SK-N-SH (cell line): ENCODE measurements at regions not wholly inside any gene's neighbourhood (a gene's known extent, or its start where the extent isn't known, plus 50 kb on each side); places are given as distances from the start of the nearest gene placed in this dataset.

Source experiments
- CTCF ChIA-PET: fragments of 300-600, 350-600 bp; formaldehyde crosslinking; extraction: SDS; loops from one replicate; lab custom pipeline; 2021; lab: Yijun Ruan, JAX
- POLR2A ChIA-PET: fragments of 350-600 bp; sonication (Branson Sonifier 250); formaldehyde crosslinking; extraction: SDS; loops from one replicate; lab custom pipeline; 2020; ENCODE audit warnings: antibody characterized with exemption, inconsistent platforms; lab: Yijun Ruan, JAX
- DNase-seq: peaks from one replicate; pipeline ENCODE4 v3.0.0; 2012
- H2AFZ ChIP-seq: fragments of 200-600 bp; sonication (generic); 2 replicates; pipeline ENCODE4 v1.8.1; 2016; ENCODE audit warnings: antibody characterized with exemption, mild to moderate bottlenecking, low read depth
- H3F3A ChIP-seq: fragments of 200-600 bp; sonication (generic); replicated peaks from 2 replicates; pipeline ENCODE3; 2016; ENCODE audit warnings: antibody characterized with exemption, mild to moderate bottlenecking; ENCODE audit not compliant: insufficient read depth
- H3K27ac ChIP-seq, 2 experiments: fragments of 200-500 bp in 1 of 2; fragments of 200-600 bp in 1 of 2; sonication (Bioruptor generic) in 1 of 2; sonication (generic), shearing (Covaris generic) in 1 of 2; 2 replicates each; pipeline versions ENCODE4 v1.5.1 to v1.6.1; 2014 to 2016; ENCODE audit warnings: low read depth in 2 of 2, inconsistent platforms in 1 of 2, low read length in 1 of 2, mild to moderate bottlenecking in 1 of 2, mixed read lengths in 1 of 2
- H3K27me3 ChIP-seq: fragments of 200-600 bp; sonication (generic), shearing (Covaris generic); 2 replicates; pipeline ENCODE4 v1.6.1; 2016; ENCODE audit warnings: mixed run types; ENCODE audit not compliant: insufficient read depth
- H3K36me3 ChIP-seq, 2 experiments: fragments of 200-500 bp in 1 of 2; fragments of 200-600 bp in 1 of 2; sonication (Bioruptor generic) in 1 of 2; sonication (generic) in 1 of 2; replicated peaks in 1 of 2; 2 replicates each; pipeline versions ENCODE3 to v1.5.1; 2014 to 2016; ENCODE audit warnings: low read length in 1 of 2, mild to moderate bottlenecking in 1 of 2; ENCODE audit not compliant: insufficient read depth in 2 of 2, control insufficient read depth in 1 of 2
- H3K4me1 ChIP-seq, 2 experiments: fragments of 200-500 bp in 1 of 2; fragments of 200-600 bp in 1 of 2; sonication (Bioruptor generic) in 1 of 2; sonication (generic), shearing (Covaris generic) in 1 of 2; 2 replicates each; pipeline versions ENCODE4 v1.5.1 to v1.6.1; 2014 to 2016; ENCODE audit warnings: low read depth in 1 of 2, low read length in 1 of 2, mixed run types in 1 of 2; ENCODE audit not compliant: insufficient read depth in 2 of 2, control insufficient read depth in 1 of 2
- H3K4me2 ChIP-seq: fragments of 200-600 bp; sonication (generic), shearing (Covaris generic); 2 replicates; pipeline ENCODE4 v1.6.1; 2017; ENCODE audit warnings: mixed run types
- H3K4me3 ChIP-seq, 2 experiments: fragments of 200-500 bp in 1 of 2; fragments of 200-600 bp in 1 of 2; sonication (Bioruptor generic) in 1 of 2; sonication (generic), shearing (Covaris generic) in 1 of 2; 2 replicates each; pipeline versions ENCODE4 v1.5.1 to v1.8.1; 2014 to 2016; ENCODE audit warnings: low read depth in 2 of 2, inconsistent platforms in 1 of 2, low read length in 1 of 2, mild to moderate bottlenecking in 1 of 2, mixed read lengths in 1 of 2, moderate library complexity in 1 of 2
- H3K79me2 ChIP-seq: fragments of 200-600 bp; sonication (generic); 2 replicates; pipeline ENCODE4 v1.8.1; 2017; ENCODE audit warnings: mild to moderate bottlenecking; ENCODE audit not compliant: insufficient read depth
- H3K9ac ChIP-seq: fragments of 200-600 bp; sonication (generic); 2 replicates; pipeline ENCODE4 v1.6.1; 2017; ENCODE audit warnings: mixed run types
- H3K9me2 ChIP-seq: fragments of 200-600 bp; sonication (generic); 2 replicates; pipeline ENCODE4 v1.6.1; 2017; ENCODE audit warnings: mixed run types
- H3K9me3 ChIP-seq: fragments of 200-600 bp; sonication (generic); 2 replicates; pipeline ENCODE4 v1.6.1; 2017; ENCODE audit warnings: mixed run types, mild to moderate bottlenecking, moderate library complexity
- H4K20me1 ChIP-seq: fragments of 200-600 bp; sonication (generic); 2 replicates; pipeline ENCODE4 v1.6.1; 2017; ENCODE audit warnings: mild to moderate bottlenecking, mixed run types; ENCODE audit not compliant: insufficient read depth
- CHD2 ChIP-seq: fragments of 150-350 bp; IDR thresholded peaks from 2 replicates; pipeline ENCODE4 v1.6.1; 2018; ENCODE audit warnings: low read length; ENCODE audit not compliant: partially characterized antibody
- EP300 ChIP-seq, 2 experiments: IDR thresholded peaks; 2 replicates each; pipeline versions ENCODE4 v1.4.0 to v1.6.1; 2012; ENCODE audit warnings: borderline replicate concordance in 1 of 2, low read depth in 1 of 2, low read length in 1 of 2
- EZH2phosphoT487 ChIP-seq: fragments of 200-600 bp; sonication (generic); IDR thresholded peaks from 2 replicates; pipeline ENCODE4 v1.6.1; 2017; ENCODE audit warnings: low read depth, mixed run types, mild to moderate bottlenecking, antibody characterized with exemption, moderate library complexity, borderline replicate concordance
- GABPA ChIP-seq: IDR thresholded peaks from 2 replicates; pipeline ENCODE4 v1.4.0; 2012; ENCODE audit warnings: low read depth, mild to moderate bottlenecking
- MXI1 ChIP-seq: IDR thresholded peaks from 2 replicates; pipeline ENCODE4 v1.6.1; 2012; ENCODE audit warnings: mild to moderate bottlenecking, low read depth, low read length, improper control_type of control experiment
- NFIC ChIP-seq: IDR thresholded peaks from 2 replicates; pipeline ENCODE4 v1.4.0; 2012; ENCODE audit warnings: borderline replicate concordance
- NRF1 ChIP-seq: IDR thresholded peaks from 2 replicates; pipeline ENCODE4 v1.6.1; 2012; ENCODE audit warnings: low read depth, mild to moderate bottlenecking, low read length
- POLR2AphosphoS5 ChIP-seq: IDR thresholded peaks from 2 replicates; pipeline ENCODE4 v1.6.1; 2012; ENCODE audit warnings: low read depth, low read length
- RAD21 ChIP-seq: IDR thresholded peaks from 2 replicates; pipeline ENCODE4 v1.6.1; 2012; ENCODE audit warnings: mild to moderate bottlenecking, low read length
- RXRA ChIP-seq: IDR thresholded peaks from 2 replicates; pipeline ENCODE4 v1.4.0; 2012; ENCODE audit warnings: low read depth, mild to moderate bottlenecking, borderline replicate concordance
- SIN3A ChIP-seq: IDR thresholded peaks from 2 replicates; pipeline ENCODE4 v1.6.1; 2012; ENCODE audit warnings: low read depth, mild to moderate bottlenecking, low read length, moderate library complexity, borderline replicate concordance
- TCF12 ChIP-seq: IDR thresholded peaks from 2 replicates; pipeline ENCODE4 v1.4.0; 2012
- TEAD4 ChIP-seq: IDR thresholded peaks from 2 replicates; pipeline ENCODE4 v1.4.0; 2012; ENCODE audit warnings: mild to moderate bottlenecking, borderline replicate concordance; ENCODE audit not compliant: insufficient read depth
- YY1 ChIP-seq: IDR thresholded peaks from 2 replicates; pipeline ENCODE4 v1.4.0; 2012; ENCODE audit warnings: low read depth, mild to moderate bottlenecking
- WGBS: methylation state at CpG from one replicate; pipeline ENCODE4 v1.1.6; 2017; ENCODE audit warnings: low lambda C conversion rate; 5-methylcytosine and 5-hydroxymethylcytosine counted together
- TF ChIP-seq, protein P1 (sequence below): IDR thresholded peaks from 2 replicates; pipeline ENCODE4 v1.4.0; 2012; ENCODE audit warnings: low read depth, borderline replicate concordance
- TF ChIP-seq, protein P2 (sequence below): fragments of 150-350 bp; IDR thresholded peaks from 2 replicates; pipeline ENCODE4 v1.6.1; 2017; ENCODE audit warnings: antibody characterized with exemption, low read length, low read depth, borderline replicate concordance
- TF ChIP-seq, protein P3 (sequence below): IDR thresholded peaks from 2 replicates; pipeline ENCODE4 v1.6.1; 2012; ENCODE audit warnings: mild to moderate bottlenecking, low read depth, low read length, moderate library complexity

DNA sequence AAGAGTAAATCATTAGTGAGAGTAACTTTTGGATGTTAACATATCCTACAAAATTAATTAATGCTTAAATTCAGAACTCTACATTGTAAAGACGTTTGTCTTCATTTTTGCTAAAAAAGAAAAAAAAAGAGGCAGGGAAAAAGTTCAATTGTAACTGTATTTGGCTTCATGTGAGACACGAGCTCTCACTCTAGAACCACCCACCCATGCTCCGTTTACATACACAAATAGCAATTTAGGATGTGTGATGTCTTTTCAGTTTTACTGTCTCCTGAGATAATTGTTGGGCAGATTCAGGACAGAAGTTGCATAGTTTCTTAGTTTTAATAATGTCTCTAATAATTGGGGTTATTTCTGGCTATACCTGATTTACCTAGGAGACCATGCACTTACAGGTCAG, 248.6 kb downstream of the AASDHPPT start (continued):
- TF ChIP-seq, protein P1, sequence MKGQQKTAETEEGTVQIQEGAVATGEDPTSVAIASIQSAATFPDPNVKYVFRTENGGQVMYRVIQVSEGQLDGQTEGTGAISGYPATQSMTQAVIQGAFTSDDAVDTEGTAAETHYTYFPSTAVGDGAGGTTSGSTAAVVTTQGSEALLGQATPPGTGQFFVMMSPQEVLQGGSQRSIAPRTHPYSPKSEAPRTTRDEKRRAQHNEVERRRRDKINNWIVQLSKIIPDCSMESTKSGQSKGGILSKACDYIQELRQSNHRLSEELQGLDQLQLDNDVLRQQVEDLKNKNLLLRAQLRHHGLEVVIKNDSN: no peak

DNA sequence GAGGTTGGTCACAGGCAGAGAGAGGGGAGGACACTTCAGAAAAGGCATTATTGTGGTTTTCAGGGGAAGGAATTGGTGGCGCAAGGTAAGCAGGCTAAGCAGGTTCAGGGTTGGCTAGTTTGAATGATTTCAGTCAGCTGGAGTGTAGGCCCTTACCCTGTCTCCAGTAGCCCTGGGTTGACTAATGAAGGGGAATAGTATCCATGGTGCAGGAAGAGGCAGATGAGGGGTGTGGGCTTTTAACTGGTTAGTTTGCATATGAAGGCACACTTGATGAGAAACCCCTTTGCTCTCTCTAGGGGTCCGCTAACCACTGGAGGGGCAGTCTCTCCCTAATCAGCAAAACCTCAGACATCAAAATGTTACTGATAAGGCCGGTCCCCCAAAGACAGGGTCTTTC, 249.7 kb downstream of the AASDHPPT start:
- no peaks in the 10 kb centered on the region for H4K20me1 ChIP-seq
- H3K4me3 ChIP-seq: no peak overlapping the region
- no peak overlapping the region for H3K9ac ChIP-seq
- no peak overlapping the region for H3K27ac ChIP-seq
- WGBS: 84% methylated on average over 3 of the region's 3 CpGs
- no peaks in the 10 kb centered on the region for H3K27me3 ChIP-seq
- H3K79me2 ChIP-seq: no peaks in the 10 kb centered on the region
- no peak overlapping the region for H3K4me2 ChIP-seq
- POLR2A ChIA-PET: no interaction called here
- H3F3A ChIP-seq: no peaks in the 10 kb centered on the region
- H3K36me3 ChIP-seq: no peaks in the 10 kb centered on the region
- no peak for DNase-seq
- H3K9me2 ChIP-seq: no peaks in the 10 kb centered on the region
- no peaks in the 10 kb centered on the region for H3K9me3 ChIP-seq
- TF ChIP-seq, protein P2, sequence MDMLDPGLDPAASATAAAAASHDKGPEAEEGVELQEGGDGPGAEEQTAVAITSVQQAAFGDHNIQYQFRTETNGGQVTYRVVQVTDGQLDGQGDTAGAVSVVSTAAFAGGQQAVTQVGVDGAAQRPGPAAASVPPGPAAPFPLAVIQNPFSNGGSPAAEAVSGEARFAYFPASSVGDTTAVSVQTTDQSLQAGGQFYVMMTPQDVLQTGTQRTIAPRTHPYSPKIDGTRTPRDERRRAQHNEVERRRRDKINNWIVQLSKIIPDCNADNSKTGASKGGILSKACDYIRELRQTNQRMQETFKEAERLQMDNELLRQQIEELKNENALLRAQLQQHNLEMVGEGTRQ: no peak
- TF ChIP-seq SIN3A: no peak
- no peak for TF ChIP-seq TEAD4
- no peak for TF ChIP-seq NRF1
- TF ChIP-seq GABPA: no peak
- no peak for TF ChIP-seq TCF12
- no peak for TF ChIP-seq NFIC
- TF ChIP-seq MXI1: no peak
- no peak for TF ChIP-seq POLR2AphosphoS5
- TF ChIP-seq, protein P3, sequence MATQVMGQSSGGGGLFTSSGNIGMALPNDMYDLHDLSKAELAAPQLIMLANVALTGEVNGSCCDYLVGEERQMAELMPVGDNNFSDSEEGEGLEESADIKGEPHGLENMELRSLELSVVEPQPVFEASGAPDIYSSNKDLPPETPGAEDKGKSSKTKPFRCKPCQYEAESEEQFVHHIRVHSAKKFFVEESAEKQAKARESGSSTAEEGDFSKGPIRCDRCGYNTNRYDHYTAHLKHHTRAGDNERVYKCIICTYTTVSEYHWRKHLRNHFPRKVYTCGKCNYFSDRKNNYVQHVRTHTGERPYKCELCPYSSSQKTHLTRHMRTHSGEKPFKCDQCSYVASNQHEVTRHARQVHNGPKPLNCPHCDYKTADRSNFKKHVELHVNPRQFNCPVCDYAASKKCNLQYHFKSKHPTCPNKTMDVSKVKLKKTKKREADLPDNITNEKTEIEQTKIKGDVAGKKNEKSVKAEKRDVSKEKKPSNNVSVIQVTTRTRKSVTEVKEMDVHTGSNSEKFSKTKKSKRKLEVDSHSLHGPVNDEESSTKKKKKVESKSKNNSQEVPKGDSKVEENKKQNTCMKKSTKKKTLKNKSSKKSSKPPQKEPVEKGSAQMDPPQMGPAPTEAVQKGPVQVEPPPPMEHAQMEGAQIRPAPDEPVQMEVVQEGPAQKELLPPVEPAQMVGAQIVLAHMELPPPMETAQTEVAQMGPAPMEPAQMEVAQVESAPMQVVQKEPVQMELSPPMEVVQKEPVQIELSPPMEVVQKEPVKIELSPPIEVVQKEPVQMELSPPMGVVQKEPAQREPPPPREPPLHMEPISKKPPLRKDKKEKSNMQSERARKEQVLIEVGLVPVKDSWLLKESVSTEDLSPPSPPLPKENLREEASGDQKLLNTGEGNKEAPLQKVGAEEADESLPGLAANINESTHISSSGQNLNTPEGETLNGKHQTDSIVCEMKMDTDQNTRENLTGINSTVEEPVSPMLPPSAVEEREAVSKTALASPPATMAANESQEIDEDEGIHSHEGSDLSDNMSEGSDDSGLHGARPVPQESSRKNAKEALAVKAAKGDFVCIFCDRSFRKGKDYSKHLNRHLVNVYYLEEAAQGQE: no peak
- TF ChIP-seq EP300 (IDR thresholded peaks at IDR 0.05; ENCODE audit: borderline replicate concordance in 1 of 2, low read depth in 1 of 2, low read length in 1 of 2): no peak
- TF ChIP-seq, protein P1: no peak
- no peak for TF ChIP-seq YY1
- TF ChIP-seq EZH2phosphoT487: no peak
- no peak for TF ChIP-seq RAD21
- TF ChIP-seq CHD2: no peak
- TF ChIP-seq RXRA: no peak
- H3K4me1 ChIP-seq: no peaks in the 10 kb centered on the region
- no peak overlapping the region for H2AFZ ChIP-seq
- CTCF ChIA-PET: interaction anchor here (0.6 kb wide), 1 partner anchor 395 kb away, joined by 4 read pairs; no protein-coding TSS in a partner anchor
